ENCODE measurements at regions not wholly inside any gene's neighbourhood (a gene's known extent, or its start where the extent isn't known, plus 50 kb on each side); places are given as distances from the start of the nearest gene placed in this dataset.

- H3K79me1 ChIP-seq (ENCODE audit: low read depth, low read length), result no peaks in the 10 kb centered on the region
- TF ChIP-seq SIN3A (conservative IDR thresholded peaks at IDR 0.05 in 1 of 2, IDR thresholded peaks at IDR 0.05 in 1 of 2; ENCODE audit: low read depth in 1 of 2, low read length in 2 of 2) (peak; percentile 32 to 61; a peak in 1 of 4 replicates), CHD1 (IDR thresholded peaks at IDR 0.05; ENCODE audit: low read depth, low read length) (no peak), TEAD4 (IDR thresholded peaks at IDR 0.05; ENCODE audit: low read depth, low read length) (peak; percentile 88)
- H2BK5ac ChIP-seq (ENCODE audit: low read depth, low read length), result no peak overlapping the region
- no peak overlapping the region for H2BK15ac ChIP-seq (ENCODE audit: low read length)
- no peak overlapping the region for H2BK20ac ChIP-seq (ENCODE audit: low read length)
- H3K27ac ChIP-seq (ENCODE audit: low read depth, low read length), result no peak overlapping the region
- H3K9ac ChIP-seq (replicated peaks in 1 of 4; ENCODE audit: extremely low read depth in 1 of 4, low read depth in 3 of 4, low read length in 3 of 4), result no peak overlapping the region
- no peak overlapping the region for H2BK120ac ChIP-seq (replicated peaks; ENCODE audit: low read depth, low read length)
- peak overlapping the region; percentile 15 to 25; a peak in 2 of 4 replicates for H3K4me2 ChIP-seq (ENCODE audit: insufficient read depth in 1 of 2, low read depth in 2 of 2, low read length in 2 of 2)
- H3K27me3 ChIP-seq (replicated peaks in 1 of 4; ENCODE audit: control insufficient read depth in 3 of 4, extremely low read depth in 1 of 4, insufficient read depth in 3 of 4, low read length in 3 of 4), result no peaks in the 10 kb centered on the region
- H3K23ac ChIP-seq (ENCODE audit: insufficient read length), result no peak overlapping the region
- no peak overlapping the region for H3K4me3 ChIP-seq (ENCODE audit: extremely low read depth in 1 of 4, insufficient read depth in 2 of 4, low read depth in 3 of 4, low read length in 4 of 4)
- no peak overlapping the region for H4K91ac ChIP-seq (replicated peaks; ENCODE audit: insufficient read length, low read length)
- FAIRE-seq (no peak), DNase-seq (ENCODE audit: low read depth in 1 of 2, low spot score in 2 of 2) (peak in 1 of 2 experiments; percentile 7)
- H4K20me1 ChIP-seq (replicated peaks in 1 of 2; ENCODE audit: control insufficient read depth in 1 of 2, insufficient read depth in 2 of 2, low read length in 2 of 2), result no peaks in the 10 kb centered on the region
- H3K9me3 ChIP-seq (ENCODE audit: insufficient read depth in 2 of 2, low read depth in 1 of 2, low read length in 1 of 2), result no peaks in the 10 kb centered on the region
- H4K5ac ChIP-seq (ENCODE audit: insufficient read length, low read depth, low read length), result no peak overlapping the region
- H2AFZ ChIP-seq (ENCODE audit: low read length), result no peak overlapping the region
- 46% methylated on average over 3 of the region's 3 CpGs; no CpG with 5 or more reads in 1 of the 2 experiments for WGBS, 2 experiments (ENCODE audit: extremely low coverage in 1 of 2, insufficient coverage in 1 of 2, insufficient read length in 1 of 2, insufficient replicate concordance in 2 of 2, low coverage in 1 of 2, low lambda C conversion rate in 2 of 2, missing lambda C conversion rate in 1 of 2)
- no peak overlapping the region for H4K8ac ChIP-seq (ENCODE audit: extremely low read depth, insufficient read depth, low read length)
- no peak overlapping the region for H3K56ac ChIP-seq (replicated peaks; ENCODE audit: insufficient read length, low read depth, low read length)
- no peak overlapping the region for H2AK5ac ChIP-seq (ENCODE audit: low read depth, low read length)
- no peak overlapping the region for H3K4ac ChIP-seq (replicated peaks; ENCODE audit: insufficient read length, low read depth, low read length)
- no peak overlapping the region for H3K14ac ChIP-seq (ENCODE audit: insufficient read length)
- no peaks in the 10 kb centered on the region for H3K23me2 ChIP-seq (ENCODE audit: low read depth, low read length)
- no peaks in the 10 kb centered on the region for H3K79me2 ChIP-seq (ENCODE audit: control insufficient read depth in 1 of 2, insufficient read depth in 2 of 2, low read length in 2 of 2)
- POLR2A ChIA-PET (ENCODE audit: partially characterized antibody), result no interaction called here
- H3K4me1 ChIP-seq (replicated peaks in 1 of 4; ENCODE audit: control insufficient read depth in 3 of 4, insufficient read depth in 4 of 4, low read length in 3 of 4), result peaks cover 0 to 16% (median 4%) of the 10 kb centered on the region in 4 experiments; a peak in 4 of 7 replicates
- H3K18ac ChIP-seq (ENCODE audit: extremely low read depth, low read length), result no peak overlapping the region
- H3K36me3 ChIP-seq (ENCODE audit: control insufficient read depth in 2 of 4, insufficient read depth in 4 of 4, low read length in 3 of 4), result no peaks in the 10 kb centered on the region
- CTCF ChIA-PET (ENCODE audit: partially characterized antibody), result interaction anchor here (1.3 kb wide), 1 partner anchor 18 kb away, joined by 3 read pairs; no protein-coding TSS in a partner anchor
- no peak overlapping the region for H2BK12ac ChIP-seq (ENCODE audit: low read depth, low read length)
These were observed 116.3 kb upstream of the C1orf21 start for GRCh38 chr1:184270556-184270955.
